Stimulated activated CD4-positive, alpha-beta T cell treated with anti-CD3 and anti-CD28 coated beads, Interleukin-2, amount 100 ng/mL, for 24 hours (primary cell): ENCODE measurements at regions not wholly inside any gene's neighbourhood (a gene's known extent, or its start where the extent isn't known, plus 50 kb on each side); places are given as distances from the start of the nearest gene placed in this dataset.
"Not testable (repeated sequence)": the region's sequence is repeated elsewhere in the genome, so short reads cannot be mapped to it uniquely, and the experiment has no call there.

Experiments used
- DNase-seq, 2 donors: peaks; one replicate each; pipeline ENCODE4 v3.0.0-alpha.2; 2020

DNA sequence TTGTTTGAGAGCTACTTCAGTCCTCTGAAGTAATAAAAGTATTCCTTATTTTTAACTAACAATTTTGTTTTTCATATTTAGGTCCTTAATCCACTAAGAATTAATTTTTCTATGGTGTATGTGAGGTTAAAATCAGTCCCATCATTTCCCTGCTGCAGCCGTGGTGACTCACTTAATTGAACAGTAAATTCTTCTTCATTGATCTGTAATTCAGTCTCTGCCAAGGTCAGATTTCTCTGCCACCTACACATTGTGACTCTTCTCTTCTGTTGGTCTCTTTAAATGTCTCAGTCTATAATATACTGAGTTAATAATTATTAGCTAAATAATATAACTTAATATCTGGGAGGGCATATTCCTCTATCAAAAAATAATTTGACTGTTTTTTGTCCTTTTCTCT lies 262.3 kb downstream of the UTRN start:
- no peak for DNase-seq

DNA sequence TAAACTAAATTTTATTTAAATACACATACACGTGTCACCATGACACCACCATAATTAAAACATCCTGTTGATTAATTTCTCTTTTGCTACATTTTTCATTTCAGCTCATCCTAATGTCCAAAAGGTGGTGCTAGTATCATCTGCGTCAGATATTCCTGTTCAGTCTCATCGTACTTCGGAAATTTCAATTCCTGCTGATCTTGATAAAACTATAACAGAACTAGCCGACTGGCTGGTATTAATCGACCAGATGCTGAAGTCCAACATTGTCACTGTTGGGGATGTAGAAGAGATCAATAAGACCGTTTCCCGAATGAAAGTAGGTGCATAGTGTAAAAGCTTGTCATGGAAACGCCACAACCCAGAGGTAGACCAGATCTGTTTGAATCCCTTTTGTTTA lies 263.4 kb downstream of the UTRN start:
- no peak for DNase-seq

DNA sequence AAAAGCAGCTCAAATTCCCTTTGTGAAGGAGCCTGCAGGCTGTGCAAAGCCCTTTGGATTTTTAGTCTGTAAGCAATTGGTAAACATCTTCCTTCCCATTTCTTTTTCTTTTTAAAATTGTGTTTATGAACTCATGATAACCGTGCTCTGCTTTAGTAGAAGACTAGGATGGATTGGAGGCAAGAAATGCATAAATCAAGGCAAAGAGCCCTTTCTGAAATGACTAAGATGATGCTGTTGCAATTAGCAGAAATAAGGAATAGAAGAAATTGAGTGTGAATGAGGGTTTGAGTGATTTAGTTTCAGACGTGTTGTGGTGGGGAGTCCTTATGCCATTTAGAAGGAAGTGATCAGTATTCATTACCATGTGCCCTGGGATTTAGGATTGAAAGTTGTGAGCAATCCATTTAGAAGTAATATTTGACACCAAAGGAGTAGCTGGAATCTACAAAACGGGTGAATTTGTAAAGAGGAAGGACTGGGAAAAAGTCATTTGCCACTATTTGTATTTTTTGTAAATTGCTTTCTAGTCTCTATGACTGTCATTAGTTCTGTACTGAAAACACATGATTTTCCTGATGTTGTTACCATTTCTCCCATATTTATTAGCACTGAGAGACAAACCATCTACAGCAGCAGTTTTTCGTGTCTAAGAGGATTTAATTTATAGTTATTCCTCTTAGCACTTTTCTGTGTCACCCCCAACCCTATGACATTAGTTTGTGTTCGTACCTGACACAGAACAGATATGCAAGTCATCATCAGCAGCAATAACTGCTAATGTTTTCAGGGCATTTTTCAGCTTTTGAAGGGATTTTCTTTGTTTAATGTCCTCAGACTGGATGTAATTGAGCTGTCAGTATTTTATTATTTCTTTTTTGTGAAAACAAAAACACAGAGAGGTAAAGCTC lies 265.0 kb downstream of the UTRN start:
- DNase-seq = no peak

DNA sequence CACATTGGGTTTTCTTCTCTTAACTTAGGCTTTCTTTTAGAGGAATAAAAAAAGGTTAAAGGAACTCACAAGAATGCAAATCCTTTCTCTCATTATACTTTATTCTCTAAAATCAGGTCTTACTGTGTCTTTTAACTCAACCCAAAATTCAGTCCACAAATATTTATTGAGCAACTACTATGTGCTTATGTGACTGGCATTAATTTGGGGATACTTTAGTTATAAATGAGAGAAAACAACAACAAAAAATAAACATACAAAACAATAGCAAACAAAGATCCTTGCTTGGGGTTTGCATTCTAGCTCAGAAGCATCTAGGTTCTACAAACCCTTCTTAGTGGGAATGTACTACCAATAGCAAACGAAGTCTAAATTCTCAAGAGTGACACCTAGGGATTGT lies 266.2 kb downstream of the UTRN start:
- no peak for DNase-seq

DNA sequence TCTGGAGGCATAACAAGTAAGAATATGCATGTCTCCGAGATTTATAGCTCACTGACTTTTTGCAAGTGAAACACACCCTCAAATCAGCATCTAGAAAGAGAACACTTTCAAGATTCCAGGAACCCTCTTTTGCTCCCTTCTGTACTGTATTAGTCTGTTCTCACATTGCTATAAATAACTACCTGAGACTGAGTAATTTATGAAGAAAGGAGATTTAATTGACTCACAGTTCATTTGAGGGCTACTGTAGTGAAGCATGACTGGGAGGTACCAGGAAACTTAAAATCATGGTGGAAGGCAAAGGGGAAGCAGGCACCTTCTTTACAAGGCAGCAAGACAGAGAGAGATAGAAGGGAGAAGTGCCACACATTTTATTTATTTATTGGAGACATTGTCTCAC lies 269.9 kb downstream of the UTRN start:
- DNase-seq = no peak

DNA sequence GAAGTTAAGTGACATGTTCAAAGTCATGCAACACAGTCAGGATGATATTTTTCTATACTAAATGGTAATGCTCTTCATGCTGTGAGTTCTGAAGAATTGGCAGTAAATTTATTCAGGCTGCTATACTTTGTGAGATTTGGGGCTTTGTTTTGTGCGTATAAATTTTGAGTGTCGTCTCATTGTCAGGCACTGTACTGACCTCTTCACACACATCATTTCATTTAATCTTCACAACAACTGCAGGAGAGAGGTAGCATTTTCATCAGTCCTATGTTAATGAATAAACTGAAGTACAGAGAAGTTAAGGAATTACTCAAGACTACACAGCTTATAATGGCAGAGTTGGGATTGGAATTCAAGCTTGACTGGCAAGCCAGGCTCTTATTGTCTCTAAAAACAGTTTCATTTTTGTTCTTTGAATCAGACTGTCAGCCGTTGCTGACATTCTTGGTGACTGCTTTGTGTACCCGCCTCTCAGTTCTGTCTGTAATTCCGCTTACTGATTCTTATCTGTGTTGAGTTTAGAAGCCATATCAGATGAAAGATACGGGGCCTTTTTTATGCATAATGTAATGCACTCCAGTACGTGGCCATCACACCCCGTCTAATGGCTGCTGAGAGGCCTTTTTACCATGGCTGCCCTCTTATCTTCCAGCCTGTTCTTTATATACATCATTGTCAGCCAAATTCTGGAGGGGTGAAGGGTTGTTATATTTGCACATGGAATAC lies 274.9 kb downstream of the UTRN start:
- peak; percentile 24 to 47 for DNase-seq

DNA sequence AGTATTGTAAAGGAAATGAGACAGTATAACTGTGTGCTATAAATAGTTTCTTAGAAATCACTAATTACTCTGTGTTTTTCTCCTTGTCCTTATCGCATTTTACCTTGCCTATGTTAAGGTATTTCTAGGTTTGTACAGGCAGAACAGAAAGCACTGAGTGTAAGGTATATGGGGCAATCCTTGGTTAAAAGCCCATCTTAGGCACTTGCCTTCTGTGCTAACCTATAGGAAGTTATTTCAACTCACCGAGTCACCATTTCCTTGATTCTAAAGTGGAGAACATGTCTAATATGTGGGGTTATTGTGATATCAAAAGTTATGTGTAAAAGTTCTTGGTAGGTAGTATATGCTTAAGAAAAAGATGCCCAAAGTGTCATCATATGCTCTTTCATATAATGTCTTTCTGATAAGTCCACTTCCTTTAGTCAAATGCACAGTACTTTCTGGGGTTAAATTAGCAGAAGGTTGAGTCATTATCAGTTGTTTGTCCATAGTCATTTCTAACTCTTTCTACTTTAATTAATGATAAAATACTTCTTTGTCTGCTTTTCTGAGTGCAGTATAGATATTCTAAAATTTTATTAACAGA lies 276.4 kb downstream of the UTRN start:
- DNase-seq = no peak

DNA sequence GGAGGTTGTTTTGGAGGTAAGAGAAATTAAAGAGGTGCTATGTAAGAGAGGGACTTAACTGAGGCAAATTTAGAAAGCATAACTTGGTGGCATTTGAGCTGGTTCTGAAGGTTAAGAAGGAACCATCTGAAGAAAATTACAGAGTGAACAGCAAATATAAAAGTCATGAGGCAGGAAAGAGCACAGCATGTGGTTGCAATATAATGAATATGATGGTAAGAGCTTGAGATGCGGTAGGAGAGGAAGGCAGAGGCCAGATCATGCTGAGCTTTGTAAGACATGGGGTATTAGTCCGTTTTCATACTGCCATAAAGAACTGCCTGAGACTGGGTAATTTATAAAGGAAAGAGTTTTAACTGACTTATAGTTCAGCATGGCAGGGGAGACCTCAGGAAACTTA lies 279.1 kb downstream of the UTRN start:
- DNase-seq = no peak

DNA sequence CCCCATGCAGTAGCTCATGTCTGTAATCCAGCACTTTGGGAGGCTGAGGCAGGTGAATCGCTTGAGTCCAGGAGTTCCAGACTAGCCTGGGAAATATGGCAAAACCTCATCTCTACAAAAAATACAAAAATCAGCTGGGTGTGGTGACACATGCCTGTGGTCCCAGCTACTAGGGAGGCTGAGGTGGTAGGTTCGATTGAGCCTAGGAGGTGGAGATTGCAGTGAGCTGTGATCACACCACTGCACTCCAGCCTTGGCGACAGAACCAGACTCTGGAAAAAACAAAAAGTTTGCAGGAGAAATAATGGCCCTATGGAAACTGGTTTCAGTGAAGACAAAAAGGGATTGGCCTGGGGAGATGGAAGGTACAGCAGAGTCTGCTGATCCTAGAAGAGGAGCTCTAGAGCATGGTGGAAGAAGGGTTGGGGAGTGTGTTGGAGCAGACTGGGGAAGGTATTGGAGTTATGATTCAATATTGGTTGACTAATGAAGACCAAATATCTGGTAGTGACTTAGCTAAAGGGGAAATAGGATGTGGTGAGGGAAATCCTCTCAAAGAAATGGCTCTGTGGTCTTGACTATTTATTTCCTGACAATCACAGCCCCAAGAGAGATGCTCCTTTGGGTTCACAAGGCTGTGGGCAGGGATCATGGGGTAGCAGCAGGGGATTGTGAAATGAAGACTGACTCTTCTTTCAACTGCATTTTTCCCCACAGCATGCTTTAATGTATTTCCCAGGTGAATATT lies 281.9 kb downstream of the UTRN start:
- DNase-seq = no peak

DNA sequence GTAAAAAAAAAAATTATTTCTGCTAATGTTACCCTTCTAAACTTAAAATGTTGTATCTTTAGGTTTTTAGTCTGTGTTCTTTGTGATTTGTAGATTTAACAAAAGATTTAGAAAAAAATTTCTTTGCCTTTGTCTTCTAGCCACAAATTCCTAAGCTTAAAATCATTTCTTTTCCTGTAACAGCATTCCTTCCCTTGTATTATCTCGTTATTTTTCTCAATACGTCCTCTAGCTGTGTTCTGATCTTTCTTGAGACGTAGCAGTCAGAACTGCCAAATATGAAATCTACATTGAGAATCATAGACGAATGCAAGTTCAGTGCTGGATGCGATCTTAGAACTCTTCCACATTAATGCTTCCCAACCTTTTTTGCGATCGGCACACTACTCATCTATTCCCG lies 283.1 kb downstream of the UTRN start:
- no peak for DNase-seq

DNA sequence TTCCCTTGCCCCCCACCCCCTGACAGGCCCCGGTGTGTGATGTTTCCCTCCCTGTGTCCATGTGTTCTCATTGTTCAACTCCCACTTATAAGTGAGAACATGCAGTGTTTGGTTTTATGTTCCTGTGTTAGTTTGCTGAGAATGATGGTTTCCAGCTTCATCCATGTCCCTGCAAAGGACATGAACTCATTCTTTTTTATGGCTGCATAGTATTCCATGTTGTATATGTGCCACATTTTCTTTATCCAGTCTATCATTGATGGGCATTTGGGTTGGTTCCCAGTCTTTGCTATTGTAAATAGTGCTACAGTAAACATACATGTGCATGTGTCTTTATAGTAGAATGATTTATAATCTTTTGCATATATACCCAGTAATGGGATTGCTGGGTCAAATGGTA lies 287.4 kb downstream of the UTRN start:
- DNase-seq = not testable (repeated sequence)

DNA sequence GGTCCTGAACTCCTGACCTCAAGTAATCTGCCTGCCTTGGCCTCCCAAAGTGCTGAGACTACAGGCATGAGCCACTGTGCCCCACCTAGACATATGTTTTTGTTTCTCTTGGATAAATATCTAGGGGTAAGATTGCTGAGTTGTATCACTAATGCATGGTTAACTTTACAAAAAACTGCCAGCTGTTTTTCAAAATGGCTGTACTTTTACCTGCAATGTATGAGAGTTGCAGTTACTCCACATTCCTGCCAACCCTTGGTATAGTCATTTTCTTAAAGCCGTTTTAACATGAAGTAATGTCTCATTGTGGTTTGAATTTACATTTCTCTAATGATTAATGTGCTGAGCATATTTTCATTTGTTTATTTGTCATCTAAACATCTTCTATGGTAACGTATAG lies 289.7 kb downstream of the UTRN start:
- DNase-seq = no peak

DNA sequence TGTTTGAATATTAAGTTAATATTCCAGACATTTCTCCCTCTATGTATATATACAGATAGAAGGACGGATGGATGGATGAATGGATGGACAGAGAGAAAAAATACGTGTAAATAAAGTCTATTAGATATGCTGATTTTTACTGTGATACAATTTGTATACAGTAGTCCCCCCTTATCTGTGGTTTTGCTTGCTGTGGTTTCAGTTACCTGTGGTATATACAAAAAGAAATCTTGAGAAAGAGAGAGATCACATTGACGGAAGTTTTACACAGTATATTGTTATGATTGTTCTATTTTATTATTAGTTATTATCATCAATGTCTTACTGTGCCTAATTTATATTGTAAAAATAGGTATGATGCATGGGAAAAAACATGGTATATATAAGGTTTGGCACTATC lies 290.2 kb downstream of the UTRN start:
- DNase-seq = no peak

DNA sequence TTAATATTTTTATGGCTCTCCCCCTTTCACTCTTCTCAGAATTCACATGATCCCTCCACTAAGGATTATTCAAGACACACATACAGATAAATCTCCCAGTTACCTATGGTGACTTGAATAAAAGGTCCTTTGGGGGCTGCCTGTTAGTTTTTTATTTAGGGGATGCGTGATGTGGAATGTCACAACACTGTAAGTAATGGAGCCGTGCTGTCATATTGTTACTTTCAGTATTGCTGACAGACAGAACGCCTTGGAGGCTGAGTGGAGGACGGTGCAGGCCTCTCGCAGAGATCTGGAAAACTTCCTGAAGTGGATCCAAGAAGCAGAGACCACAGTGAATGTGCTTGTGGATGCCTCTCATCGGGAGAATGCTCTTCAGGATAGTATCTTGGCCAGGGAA lies 291.7 kb downstream of the UTRN start:
- DNase-seq = no peak

DNA sequence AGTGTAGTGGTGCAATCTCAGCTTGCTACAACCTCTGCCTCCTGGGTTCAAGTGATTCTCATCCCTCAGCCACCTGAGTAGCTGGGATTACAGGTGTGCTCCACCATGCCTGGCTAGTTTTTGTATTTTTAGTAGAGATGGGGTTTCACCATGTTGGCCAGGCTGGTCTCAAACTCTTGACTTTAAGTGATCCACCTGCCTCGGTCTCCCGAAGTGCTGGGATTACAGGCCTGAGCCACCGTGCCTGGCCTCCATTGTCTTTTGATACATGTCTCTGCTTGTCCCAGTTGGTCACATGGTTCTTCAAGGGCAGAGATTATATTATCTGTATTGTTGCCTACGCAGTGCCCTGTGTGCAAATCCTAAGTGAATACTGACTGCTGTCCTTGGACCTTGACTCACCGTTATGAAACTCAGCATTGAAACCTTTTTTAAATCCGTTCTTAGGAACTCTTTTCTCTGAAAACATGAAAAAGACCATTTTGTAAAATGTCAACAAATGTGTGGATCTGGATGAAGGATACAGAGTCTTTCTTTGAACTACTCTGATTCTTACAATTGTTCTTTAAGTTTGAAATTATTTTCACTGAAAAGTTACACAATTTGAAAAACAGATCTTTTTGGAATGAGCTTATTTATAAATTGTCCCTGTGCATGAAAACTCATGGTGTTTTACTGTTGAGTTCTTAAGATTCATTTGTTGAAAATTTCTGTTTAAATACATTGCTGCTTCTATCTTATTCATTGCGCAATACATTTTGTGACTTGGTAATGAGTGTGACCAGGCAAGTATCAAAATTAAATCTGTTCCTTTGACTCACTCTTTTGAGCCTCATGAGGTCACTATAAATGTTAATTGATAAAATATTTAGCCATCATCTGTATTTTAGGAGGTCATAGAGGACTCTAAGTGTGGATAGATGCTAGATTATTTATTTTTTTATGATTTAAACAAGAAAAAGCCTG lies 293.5 kb downstream of the UTRN start:
- no peak for DNase-seq

DNA sequence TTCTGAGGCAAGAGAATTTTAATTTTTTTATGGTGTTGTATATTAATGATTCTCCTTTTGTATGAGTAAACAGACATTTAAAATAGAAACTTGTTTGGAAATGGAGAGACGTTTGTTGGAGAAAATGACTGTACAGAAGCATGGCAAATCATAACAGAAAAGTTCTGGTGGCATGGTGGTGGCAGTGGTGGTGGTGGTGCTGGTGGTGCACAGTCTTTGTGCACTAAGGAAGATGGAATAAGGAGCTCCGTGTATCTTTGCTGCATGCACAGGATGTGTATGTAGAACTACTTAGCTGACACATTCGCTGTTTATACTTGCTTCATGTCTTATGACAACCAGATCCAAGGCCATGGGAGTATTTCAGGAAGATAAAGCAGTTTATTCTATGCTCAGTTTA lies 294.9 kb downstream of the UTRN start:
- no peak for DNase-seq

DNA sequence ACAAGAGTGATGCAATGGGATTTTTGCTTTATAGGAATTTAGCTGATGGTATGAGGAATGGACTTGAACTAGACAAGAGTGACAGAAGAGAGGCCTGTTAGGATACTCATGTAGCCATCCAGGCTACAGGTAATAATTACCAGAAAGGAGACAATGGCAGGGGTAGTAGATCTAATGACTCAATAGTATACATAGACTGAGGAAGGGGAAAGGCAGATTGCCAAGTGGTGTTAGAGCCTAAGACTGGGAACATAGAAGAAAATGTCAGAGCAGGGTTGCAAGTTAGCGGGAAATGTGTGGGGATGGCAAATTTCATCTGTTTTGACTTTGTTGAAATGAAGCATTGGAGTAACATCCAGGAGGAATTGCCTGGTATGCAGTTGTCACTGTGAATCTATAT lies 295.6 kb downstream of the UTRN start:
- DNase-seq = no peak

DNA sequence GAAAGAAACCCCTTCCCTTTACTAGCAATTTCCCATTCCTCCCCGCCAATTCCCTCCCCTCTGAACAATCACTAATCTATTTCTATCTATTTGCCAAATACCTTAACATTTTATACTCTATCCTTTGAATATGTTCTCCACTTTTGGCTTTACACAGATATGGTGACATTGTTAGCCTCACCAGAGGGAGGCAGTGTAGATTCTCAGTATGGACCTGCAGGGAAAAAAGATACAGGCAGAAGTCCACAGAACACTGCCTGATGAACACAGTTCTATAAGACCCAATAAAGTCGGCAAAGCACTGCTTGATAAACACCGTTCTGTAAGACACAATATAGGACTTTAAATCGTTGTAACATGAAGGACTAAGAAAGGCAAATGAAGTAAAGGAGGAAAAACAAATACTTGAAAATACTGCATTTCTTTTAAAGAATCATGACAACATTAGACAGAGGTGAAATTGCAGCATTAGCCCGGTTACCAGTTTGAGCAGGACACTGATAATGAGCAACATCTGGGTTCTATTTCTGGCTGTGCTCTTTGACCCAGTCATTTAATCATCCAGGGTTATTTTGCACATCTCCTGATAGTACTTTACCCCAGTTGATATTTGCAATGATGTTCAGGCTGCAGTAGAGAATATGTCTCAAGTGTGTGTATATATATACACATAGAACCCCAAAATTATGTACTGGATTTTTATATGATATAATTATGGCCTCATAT lies 296.8 kb downstream of the UTRN start:
- DNase-seq = peak in 1 of 2 donors; percentile 22

DNA sequence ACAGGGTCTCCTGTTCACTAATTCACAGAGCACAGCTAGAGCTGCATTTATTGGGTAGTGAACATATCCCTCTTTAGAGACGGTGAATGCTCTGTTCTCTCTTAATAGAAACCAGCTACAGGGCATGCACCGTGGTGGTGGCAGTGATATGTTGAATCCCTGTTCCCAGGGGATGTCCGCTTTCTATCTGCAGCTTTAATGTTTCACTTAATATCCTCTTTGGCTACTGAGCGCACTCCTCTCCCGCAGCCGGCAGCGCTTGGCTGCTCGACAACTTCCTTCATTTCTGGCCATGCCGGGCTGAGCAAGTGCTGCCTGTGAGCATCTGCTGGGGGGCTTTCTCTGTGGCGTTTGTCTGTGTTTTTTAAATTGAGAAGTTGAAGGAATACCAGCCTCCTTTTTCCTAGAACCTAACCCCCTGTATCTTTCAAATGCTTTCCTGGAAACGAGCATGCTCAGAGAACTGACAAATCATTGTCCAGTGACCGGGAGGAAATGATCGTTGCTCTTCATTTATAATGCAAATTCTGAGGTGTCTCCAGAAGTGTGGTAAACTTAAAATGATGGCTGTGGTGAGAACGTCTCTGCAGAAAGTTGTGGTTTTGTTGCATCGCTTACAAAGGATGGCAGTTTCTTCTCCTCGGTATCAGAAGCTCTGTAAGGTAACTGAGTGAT lies 297.9 kb downstream of the UTRN start:
- peak; percentile 29 to 34 for DNase-seq

DNA sequence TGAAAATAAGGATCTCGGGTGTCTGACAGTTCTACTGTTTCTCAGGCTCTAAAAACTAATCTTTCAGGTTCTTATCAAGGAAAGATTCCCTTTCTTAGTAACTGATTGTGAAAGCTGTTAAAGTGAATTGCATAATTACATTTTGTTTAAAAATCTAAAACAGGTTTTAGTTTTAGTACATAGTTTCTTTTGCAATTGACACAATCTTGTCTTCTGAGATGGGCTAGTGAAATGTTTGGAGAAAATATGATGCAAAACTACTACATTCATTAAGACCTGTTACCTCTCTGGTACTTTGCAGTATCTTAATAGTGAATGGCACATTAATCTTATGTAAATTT lies 298.4 kb downstream of the UTRN start:
- no peak for DNase-seq
